HG03159 (cell line): ENCODE measurements at regions not wholly inside any gene's neighbourhood (a gene's known extent, or its start where the extent isn't known, plus 50 kb on each side); places are given as distances from the start of the nearest gene placed in this dataset.

Experiments
- ATAC-seq: cut with Tn5 transposase; IDR thresholded peaks from one replicate; pipeline ENCODE4 v1.9.1; 2021; ENCODE audit warnings: mild to moderate bottlenecking, moderate library complexity; ENCODE audit not compliant: unreplicated experiment

DNA sequence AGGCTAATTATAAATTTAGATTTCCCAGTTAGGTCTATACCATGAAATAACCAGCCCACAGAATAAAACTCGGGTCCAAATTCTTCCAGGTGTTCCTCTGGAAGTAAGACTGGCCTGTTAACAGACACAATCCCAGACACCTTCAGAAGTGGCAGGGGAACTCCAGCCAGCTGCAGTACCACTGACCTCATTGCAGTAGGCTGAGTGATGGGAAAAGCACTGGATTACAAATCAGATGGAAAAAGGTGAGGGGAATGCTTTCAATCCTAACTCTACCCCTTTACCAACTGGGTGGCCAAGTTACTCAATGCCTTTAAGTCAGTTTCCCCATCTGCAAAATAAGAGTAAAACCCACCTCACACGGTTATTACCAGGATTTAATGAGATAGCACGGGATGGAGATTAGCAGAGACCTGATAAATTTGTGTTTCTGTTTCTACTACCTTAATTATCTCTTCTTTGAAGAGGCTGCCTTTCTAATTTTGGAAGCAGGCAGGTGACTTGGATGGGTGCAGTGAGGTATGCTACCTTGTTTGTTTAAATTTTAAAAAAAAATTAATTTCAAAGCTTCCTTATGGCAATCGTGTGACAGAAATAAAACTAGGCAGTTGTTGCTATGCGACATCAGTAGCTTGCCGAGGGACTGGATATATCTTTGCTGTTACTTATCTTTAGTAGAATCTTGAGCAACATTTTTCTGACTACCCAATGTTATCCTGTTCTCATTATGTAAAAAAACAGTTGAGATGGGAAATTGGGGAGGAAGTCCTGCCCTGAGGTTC is 167.3 kb upstream of the GRIN2B start:
- ATAC-seq, result no peak

DNA sequence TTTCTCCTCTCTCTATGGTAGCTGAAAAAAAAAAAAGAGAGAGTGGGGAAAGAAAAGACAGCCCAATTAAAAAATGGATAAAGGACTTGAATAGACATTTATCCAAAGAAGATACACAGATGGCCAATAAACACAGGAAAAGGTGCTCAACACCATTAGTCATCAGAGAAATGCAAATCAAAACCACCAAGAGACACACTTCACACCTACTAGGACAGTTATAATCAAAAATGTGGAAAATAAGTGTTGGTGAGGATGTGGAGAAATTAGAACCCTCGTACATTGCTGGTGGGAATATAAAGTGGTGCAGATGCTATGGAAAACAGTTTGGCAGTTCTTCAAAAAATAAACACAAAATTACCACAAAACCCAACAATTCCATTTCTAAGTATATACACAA is 172.4 kb upstream of the GRIN2B start:
- no peak for ATAC-seq

- no peak for ATAC-seq
These were observed 175.2 kb upstream of the GRIN2B start for GRCh38 chr12:14156606-14157005.

DNA sequence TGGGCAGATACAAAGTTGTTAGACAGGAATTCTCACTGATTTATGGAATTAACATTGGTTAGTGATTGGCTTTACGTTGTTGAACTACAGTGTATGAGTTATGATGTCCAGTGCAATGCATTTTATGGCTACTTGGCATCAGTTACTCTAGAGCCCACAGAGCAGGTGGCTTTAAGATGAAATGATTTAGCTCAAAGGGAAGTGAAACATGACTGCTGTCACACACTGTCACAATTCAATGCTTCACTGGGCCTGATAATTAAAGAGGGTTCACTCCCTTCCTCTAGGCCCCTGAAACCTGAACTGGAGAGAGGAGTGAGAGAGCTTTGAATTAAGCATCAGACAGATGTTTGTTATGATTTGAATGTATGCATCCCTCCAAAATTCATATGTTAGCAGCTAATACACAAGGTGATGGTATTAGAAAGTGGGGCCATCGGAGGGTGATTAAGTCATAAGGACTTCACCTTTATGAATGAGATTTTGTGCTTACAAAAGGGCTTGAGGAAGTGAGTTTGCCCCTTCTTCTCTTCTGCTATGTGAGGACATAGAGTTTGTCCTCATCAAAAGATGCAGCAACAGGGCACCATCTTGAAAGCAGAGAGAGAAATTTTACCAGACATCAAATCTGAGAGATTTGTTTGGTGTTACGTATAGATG is 175.8 kb upstream of the GRIN2B start:
- peak; percentile 98 for ATAC-seq

- no peak for ATAC-seq
These were observed 182.9 kb upstream of the GRIN2B start for GRCh38 chr12:14164266-14164665.

- no peak for ATAC-seq
These were observed 185.7 kb upstream of the GRIN2B start for GRCh38 chr12:14167005-14167628.

DNA sequence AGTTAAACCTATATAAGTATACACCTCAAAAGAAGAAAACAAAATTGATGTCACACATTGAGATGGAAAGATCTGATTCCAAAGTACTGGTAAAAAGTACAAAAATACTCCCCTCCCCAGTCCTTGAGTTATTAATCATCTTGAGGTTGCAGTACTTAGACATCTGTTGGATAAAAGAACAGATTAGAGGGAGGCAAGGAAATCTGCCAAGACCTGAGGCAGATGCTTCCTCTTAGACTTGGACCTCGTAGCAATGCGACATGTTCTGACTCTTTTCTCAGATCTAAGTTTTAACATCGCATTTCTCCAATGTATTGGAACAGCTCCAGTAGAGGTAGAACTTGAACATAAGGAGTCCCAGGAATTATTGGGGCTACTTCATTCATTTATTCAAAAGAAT is 187.9 kb upstream of the GRIN2B start:
- no peak for ATAC-seq

- ATAC-seq, result peak; percentile 83
These were observed 189.7 kb upstream of the GRIN2B start for GRCh38 chr12:14171106-14171505.

DNA sequence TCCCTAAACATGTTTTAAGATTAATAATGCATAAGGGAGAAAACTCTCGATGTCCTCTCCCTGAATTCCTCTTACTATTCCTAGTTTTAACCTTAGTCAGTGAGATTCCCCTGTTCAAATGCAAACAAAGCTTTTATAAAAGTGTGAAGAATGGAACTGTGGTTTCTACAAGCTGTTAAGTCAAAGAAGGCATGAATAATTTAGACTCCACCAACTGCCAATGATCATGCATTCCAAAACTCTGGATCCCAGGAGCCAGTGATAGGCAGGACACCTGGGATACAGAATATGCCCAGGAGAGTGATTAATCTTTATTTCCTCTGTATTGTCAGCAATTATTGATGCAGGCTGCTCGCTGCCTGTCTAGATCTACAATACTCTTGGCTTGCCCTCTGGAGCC is 190.3 kb upstream of the ATF7IP start:
- ATAC-seq, result no peak

DNA sequence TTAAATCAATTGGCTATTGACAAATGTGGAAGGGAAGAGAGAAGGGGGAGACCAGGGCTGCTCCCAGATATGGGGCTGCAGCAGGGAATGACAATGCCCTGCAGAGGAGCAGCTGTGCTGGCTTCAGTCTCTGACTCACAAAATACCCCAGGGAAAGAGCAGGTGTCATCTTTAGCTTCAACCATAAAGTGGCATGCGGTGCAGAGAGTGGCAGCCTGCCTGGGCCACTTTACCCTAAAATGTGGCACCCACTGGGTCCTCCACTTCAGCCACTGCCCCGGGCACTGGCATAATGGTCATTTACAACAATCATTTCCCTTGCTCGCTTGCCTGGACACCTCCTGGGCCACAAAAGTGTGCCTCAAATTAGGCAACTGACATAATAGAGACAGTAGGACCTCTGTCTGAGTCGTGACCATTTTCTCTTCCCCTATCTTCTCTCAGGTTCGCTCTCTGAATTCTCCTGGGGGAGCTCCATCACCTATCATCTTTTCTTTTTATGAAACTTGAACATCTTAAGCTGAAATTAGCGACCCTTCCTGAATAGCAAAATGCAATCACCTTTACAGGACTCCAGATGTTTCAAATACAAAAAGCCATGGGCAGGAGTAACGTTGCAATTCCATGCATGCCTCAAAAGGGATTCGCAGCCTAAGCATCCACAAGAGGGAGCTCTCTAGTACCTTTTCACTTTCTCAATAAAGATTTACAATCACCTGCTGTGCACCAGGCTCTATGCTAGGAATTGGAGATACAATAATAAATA is 179.9 kb upstream of the ATF7IP start:
- peak; percentile 68 for ATAC-seq

DNA sequence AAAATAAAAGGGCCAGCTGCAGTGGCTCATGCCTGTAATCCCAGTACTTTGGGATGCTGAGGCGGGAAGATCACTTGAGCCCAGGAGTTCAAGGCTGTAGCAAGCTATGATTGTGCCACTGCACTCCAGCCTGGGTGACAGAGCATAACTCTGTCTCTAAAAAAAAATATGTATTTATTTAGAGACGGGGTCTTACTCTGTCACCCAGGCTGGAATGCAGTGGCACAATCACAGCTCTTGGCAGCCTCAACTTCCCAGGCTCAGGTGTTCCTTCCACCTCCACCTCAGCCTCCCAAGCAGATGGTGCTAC is 179.3 kb upstream of the ATF7IP start:
- no peak for ATAC-seq

- no peak for ATAC-seq
These were observed 178.5 kb upstream of the ATF7IP start for GRCh38 chr12:14187002-14187401.

DNA sequence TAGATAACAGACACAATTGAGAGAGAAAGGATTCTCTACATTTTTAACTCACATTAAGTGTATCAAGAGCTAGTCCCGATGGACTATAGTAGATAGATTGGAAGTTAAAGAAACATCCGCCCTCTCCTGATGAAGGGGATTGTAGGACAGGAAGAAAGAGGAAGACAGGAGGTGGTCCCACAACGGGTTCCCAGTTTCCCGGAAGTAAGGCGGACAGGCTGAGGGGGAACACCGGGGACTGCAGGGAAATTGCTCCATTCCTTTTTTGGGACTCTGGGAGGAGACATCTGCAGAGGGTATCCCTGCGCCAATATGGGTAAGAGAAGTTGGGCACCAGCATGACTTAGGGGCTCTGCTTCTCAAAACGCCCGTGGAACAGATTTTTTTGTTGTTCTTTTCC is 177.5 kb upstream of the ATF7IP start:
- ATAC-seq, result no peak

- no peak for ATAC-seq
These were observed 176.7 kb upstream of the ATF7IP start for GRCh38 chr12:14188744-14189143.

DNA sequence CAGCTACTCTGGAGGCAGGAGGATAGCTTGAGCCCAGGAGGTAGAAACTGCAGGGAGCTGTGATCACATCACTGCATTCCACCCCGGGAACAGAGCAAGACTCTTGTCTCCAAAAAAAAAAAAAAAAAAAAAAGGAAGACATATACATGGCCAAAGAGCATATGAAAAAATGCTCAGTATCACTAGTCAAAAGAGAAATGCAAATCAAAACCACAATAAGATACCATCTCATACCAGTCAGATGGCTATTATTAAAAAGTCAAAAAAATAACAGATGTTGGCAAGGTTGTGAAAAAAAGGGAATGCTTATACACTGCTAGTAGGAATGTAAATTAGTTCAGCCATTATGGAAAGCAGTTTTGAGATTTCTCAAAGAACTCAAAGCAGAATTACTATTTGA is 174.8 kb upstream of the ATF7IP start:
- no peak for ATAC-seq

DNA sequence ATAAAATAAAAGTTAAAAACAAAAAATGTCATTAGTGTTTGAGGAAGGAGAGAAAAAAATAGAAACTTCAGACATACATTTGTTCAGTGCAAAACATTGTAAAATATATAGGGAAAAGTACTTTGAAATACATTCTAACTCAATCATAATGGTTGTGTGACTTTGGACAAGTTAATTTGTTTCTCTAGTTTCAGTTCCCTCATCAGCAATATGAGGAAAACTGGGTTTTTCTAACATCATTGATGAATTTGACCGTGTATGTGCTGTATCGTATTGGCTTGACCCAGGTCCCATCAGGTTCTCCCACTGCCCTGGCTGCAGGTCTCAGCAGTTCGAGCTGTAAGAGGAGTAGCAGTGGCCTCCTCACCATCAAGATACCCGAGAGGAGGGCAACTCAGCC is 173.9 kb upstream of the ATF7IP start:
- no peak for ATAC-seq

- no peak for ATAC-seq
These were observed 171.8 kb upstream of the ATF7IP start for GRCh38 chr12:14193639-14194038.

GRCh38 chr12:14194572-14194971 is 170.9 kb upstream of the ATF7IP start:
- no peak for ATAC-seq

DNA sequence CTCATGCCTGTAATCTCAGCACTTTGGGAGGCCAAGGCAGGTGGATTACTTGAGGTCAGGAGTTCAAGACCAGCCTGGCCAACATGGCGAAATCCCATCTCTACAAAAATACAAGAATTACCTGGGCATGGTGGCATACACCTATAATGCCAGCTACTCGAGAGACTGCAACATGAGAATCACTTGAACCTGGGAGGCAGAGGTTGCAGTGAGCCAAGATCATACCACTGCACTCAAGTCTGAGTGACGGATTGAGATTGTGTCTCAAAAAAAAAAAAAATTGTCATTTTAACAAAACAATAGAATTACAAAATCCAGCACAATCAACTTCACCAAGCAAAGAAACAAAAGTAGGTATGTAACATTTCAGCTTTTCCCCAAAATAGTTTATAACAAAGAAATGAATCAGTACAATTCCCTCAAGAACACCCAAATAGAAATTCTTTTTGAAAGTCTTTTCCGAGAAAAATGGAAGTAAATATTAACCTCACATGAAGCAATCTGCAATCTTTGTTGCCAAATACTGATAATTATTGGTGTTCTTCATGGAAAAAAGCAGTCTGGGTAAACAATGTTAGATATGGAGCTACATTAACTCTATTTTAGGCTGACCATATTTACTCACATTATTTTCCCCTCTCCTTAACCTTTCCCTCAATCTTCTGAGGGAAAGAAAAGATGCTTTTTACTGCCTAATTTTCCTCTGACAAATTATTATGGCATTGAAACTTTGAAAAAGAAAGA is 165.9 kb upstream of the ATF7IP start:
- ATAC-seq, result no peak

GRCh38 chr12:14200598-14200997 is 164.9 kb upstream of the ATF7IP start:
- ATAC-seq, result no peak

DNA sequence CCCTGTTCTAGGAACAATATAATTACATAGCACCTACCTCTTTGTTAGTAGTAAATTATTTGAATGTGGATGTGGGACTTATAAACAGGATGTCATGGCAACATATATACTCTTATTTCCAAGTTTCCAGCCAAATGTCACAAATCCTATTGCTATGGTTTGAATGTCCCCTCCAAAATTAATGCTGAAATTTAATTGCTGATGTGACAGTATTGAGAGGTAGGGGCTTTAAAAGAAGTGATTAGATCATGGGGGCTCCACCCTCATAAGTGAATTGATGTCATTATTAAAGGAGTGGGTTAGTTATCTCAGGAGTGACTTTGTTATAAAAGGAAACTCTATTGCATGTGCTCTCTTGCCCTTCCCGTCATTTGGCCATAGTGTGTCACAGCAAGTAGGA is 164.2 kb upstream of the ATF7IP start:
- ATAC-seq, result no peak
